Activated CD8-positive, alpha-beta T cell treated with anti-CD3 and anti-CD28 coated beads for 36 hours (primary cell): ENCODE measurements at regions not wholly inside any gene's neighbourhood (a gene's known extent, or its start where the extent isn't known, plus 50 kb on each side); places are given as distances from the start of the nearest gene placed in this dataset.

ENCODE experiments used
- ATAC-seq: fragments of 200-7000 bp; cut with Tn5 transposase; one replicate; pipeline ENCODE4 v1.10.0; 2021; ENCODE audit warnings: mild to moderate bottlenecking, moderate library complexity
- CTCF ChIA-PET: fragments of 350-600 bp; sonication (Branson Sonifier 250); formaldehyde crosslinking; loops from one replicate; lab custom pipeline; 2021; ENCODE audit warnings: antibody characterized with exemption; lab: Charles Lee
- POLR2A ChIA-PET: fragments of 350-600 bp; sonication (Branson Sonifier 250); formaldehyde crosslinking; loops from one replicate; lab custom pipeline; 2021; ENCODE audit warnings: antibody characterized with exemption; lab: Charles Lee
- DNase-seq: peaks from one replicate; pipeline ENCODE4 v3.0.0-alpha.2; 2020
- H3K27ac Mint-ChIP-seq: one replicate; pipeline ENCODE4 v1.8.0; 2021; ENCODE audit warnings: mild to moderate bottlenecking, mixed read lengths
- H3K27me3 Mint-ChIP-seq: one replicate; pipeline ENCODE4 v1.8.0; 2021; ENCODE audit warnings: mixed read lengths
- H3K36me3 Mint-ChIP-seq: one replicate; pipeline ENCODE4 v1.8.0; 2021; ENCODE audit warnings: low read depth, mixed read lengths
- H3K4me1 Mint-ChIP-seq: one replicate; pipeline ENCODE4 v1.8.0; 2021; ENCODE audit warnings: low read depth, mixed read lengths
- H3K4me3 Mint-ChIP-seq: one replicate; pipeline ENCODE4 v1.8.0; 2021; ENCODE audit warnings: mild to moderate bottlenecking, moderate library complexity, mixed read lengths
- H3K9me3 Mint-ChIP-seq: one replicate; pipeline ENCODE4 v1.8.0; 2021; ENCODE audit warnings: mixed read lengths
- CTCF ChIP-seq: fragments of 200-600 bp; IDR thresholded peaks from one replicate; pipeline ENCODE4 v1.8.0; 2022; ENCODE audit warnings: antibody characterized with exemption, mild to moderate bottlenecking
- intact Hi-C: fragments of 100-400 bp; cut with micrococcal nuclease; formaldehyde crosslinking; loops from one replicate; pipeline ENCODE4 v1.10.0; 2022

DNA sequence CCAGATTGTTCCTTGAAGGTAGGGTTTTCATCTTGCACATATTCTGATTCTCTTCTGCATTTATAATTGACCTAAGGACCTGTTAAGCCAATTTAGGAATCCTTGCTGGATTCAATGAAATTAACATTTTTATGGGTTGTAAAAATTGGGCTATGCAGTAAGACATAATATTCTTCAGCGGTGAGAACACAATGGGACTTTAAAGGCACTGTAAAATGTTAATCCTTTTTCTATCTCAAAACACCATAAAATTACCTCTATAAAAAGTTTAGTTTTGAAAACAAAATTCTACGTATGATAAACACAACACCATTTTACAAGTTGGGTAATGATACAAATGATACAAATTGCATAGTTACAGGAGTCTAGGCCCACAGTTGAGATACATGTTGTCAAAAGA is 169.2 kb upstream of the DTNA start:
- no peak overlapping the region for H3K4me3 Mint-ChIP-seq
- peaks cover 2% of the 10 kb centered on the region for H3K9me3 Mint-ChIP-seq
- POLR2A ChIA-PET: no interaction called here
- H3K27ac Mint-ChIP-seq: no peak overlapping the region
- no peaks in the 10 kb centered on the region for H3K36me3 Mint-ChIP-seq
- no peak for TF ChIP-seq CTCF
- CTCF ChIA-PET: no interaction called here
- H3K4me1 Mint-ChIP-seq: no peaks in the 10 kb centered on the region
- intact Hi-C loops: no loop called here
- no peak for ATAC-seq
- no peaks in the 10 kb centered on the region for H3K27me3 Mint-ChIP-seq
- DNase-seq: no peak

- CTCF ChIA-PET: no interaction called here
- H3K27ac Mint-ChIP-seq: no peak overlapping the region
- no peak overlapping the region for H3K4me3 Mint-ChIP-seq
- DNase-seq (no peak), ATAC-seq (no peak)
- peaks cover 2% of the 10 kb centered on the region for H3K9me3 Mint-ChIP-seq
- intact Hi-C loops: no loop called here
- TF ChIP-seq CTCF: no peak
- H3K4me1 Mint-ChIP-seq: no peaks in the 10 kb centered on the region
- POLR2A ChIA-PET: no interaction called here
- no peaks in the 10 kb centered on the region for H3K36me3 Mint-ChIP-seq
- H3K27me3 Mint-ChIP-seq: no peaks in the 10 kb centered on the region
Observed at GRCh38 chr18:34542625-34543024, 167.5 kb upstream of the DTNA start.

GRCh38 chr18:34543356-34543755 is 166.7 kb upstream of the DTNA start:
- no peak for TF ChIP-seq CTCF
- intact Hi-C loops: no loop called here
- peaks cover 2% of the 10 kb centered on the region for H3K9me3 Mint-ChIP-seq
- no peaks in the 10 kb centered on the region for H3K27me3 Mint-ChIP-seq
- ChIA-PET CTCF (no interaction called here), POLR2A (no interaction called here)
- no peaks in the 10 kb centered on the region for H3K4me1 Mint-ChIP-seq
- H3K36me3 Mint-ChIP-seq: no peaks in the 10 kb centered on the region
- no peak for DNase-seq
- H3K27ac Mint-ChIP-seq: no peak overlapping the region
- H3K4me3 Mint-ChIP-seq: no peak overlapping the region
- ATAC-seq: no peak

GRCh38 chr18:34543945-34544344 is 166.2 kb upstream of the DTNA start:
- H3K4me1 Mint-ChIP-seq: no peaks in the 10 kb centered on the region
- intact Hi-C loops: no loop called here
- no peaks in the 10 kb centered on the region for H3K36me3 Mint-ChIP-seq
- no peak for ATAC-seq
- POLR2A ChIA-PET: no interaction called here
- H3K27ac Mint-ChIP-seq: no peak overlapping the region
- H3K4me3 Mint-ChIP-seq: no peak overlapping the region
- no peaks in the 10 kb centered on the region for H3K27me3 Mint-ChIP-seq
- no peak for DNase-seq
- CTCF ChIA-PET: no interaction called here
- peaks cover 2% of the 10 kb centered on the region for H3K9me3 Mint-ChIP-seq
- no peak for TF ChIP-seq CTCF

- Mint-ChIP-seq H3K9me3 (peaks cover 2% of the 10 kb centered on the region), H3K4me3 (no peak overlapping the region), H3K27me3 (no peaks in the 10 kb centered on the region), H3K4me1 (no peaks in the 10 kb centered on the region), H3K27ac (no peak overlapping the region), H3K36me3 (no peaks in the 10 kb centered on the region)
- no peak for ATAC-seq
- POLR2A ChIA-PET: no interaction called here
- TF ChIP-seq CTCF: no peak
- DNase-seq: no peak
- CTCF ChIA-PET: no interaction called here
- intact Hi-C loops: no loop called here
Observed at GRCh38 chr18:34544930-34545329, 165.2 kb upstream of the DTNA start.
